HL-60 (cell line): ENCODE measurements at regions not wholly inside any gene's neighbourhood (a gene's known extent, or its start where the extent isn't known, plus 50 kb on each side); places are given as distances from the start of the nearest gene placed in this dataset.

Source experiments
- CTCF ChIP-seq: IDR thresholded peaks from one replicate; pipeline ENCODE4 v1.5.1; 2011; ENCODE audit warnings: low read length, control low read depth, inconsistent platforms; ENCODE audit not compliant: insufficient read depth
- POLR2AphosphoS5 ChIP-seq: IDR thresholded peaks from 2 replicates; pipeline ENCODE4 v1.6.1; 2012; ENCODE audit warnings: low read depth
- TF ChIP-seq, protein P1 (sequence below): IDR thresholded peaks from 2 replicates; pipeline ENCODE4 v1.6.1; 2012; ENCODE audit warnings: low read depth; ENCODE audit not compliant: insufficient replicate concordance

- TF ChIP-seq CTCF, result no peak
- TF ChIP-seq POLR2AphosphoS5, result no peak
- TF ChIP-seq, protein P1, sequence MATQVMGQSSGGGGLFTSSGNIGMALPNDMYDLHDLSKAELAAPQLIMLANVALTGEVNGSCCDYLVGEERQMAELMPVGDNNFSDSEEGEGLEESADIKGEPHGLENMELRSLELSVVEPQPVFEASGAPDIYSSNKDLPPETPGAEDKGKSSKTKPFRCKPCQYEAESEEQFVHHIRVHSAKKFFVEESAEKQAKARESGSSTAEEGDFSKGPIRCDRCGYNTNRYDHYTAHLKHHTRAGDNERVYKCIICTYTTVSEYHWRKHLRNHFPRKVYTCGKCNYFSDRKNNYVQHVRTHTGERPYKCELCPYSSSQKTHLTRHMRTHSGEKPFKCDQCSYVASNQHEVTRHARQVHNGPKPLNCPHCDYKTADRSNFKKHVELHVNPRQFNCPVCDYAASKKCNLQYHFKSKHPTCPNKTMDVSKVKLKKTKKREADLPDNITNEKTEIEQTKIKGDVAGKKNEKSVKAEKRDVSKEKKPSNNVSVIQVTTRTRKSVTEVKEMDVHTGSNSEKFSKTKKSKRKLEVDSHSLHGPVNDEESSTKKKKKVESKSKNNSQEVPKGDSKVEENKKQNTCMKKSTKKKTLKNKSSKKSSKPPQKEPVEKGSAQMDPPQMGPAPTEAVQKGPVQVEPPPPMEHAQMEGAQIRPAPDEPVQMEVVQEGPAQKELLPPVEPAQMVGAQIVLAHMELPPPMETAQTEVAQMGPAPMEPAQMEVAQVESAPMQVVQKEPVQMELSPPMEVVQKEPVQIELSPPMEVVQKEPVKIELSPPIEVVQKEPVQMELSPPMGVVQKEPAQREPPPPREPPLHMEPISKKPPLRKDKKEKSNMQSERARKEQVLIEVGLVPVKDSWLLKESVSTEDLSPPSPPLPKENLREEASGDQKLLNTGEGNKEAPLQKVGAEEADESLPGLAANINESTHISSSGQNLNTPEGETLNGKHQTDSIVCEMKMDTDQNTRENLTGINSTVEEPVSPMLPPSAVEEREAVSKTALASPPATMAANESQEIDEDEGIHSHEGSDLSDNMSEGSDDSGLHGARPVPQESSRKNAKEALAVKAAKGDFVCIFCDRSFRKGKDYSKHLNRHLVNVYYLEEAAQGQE, result no peak
Observed at GRCh38 chr9:106503759-106504158, 359.2 kb upstream of the ZNF462 start.
